Urothelium cell line (cell line): ENCODE measurements at regions not wholly inside any gene's neighbourhood (a gene's known extent, or its start where the extent isn't known, plus 50 kb on each side); places are given as distances from the start of the nearest gene placed in this dataset.

ENCODE experiments used
- DNase-seq: peaks from one replicate; pipeline ENCODE4 v3.0.0; 2011; ENCODE audit warnings: low spot score, mixed read lengths
- FAIRE-seq: peaks from 2 replicates; lab custom pipeline; 2011; peaks lifted over from hg19 to GRCh38; lab: Jason Lieb, UNC

DNA sequence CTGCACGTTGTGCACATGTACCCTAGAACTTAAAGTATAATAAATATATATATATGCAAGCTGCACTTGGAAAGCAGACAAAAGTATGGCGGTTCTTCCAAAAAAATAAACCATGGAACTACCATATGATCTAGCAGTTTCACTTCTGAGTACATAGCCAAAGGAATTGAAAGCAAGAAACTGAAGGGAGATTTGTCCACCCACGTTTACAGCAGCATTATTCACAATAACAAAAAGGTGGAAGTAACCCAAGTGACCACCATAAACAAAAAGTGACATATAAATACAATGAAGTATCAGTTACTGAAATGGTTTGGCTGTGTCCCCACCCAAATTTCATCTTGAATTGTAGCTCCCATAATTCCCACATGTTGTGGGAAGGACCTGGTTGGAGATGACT lies 525.3 kb upstream of the CELF2 start:
- FAIRE-seq: no peak
- no peak for DNase-seq

DNA sequence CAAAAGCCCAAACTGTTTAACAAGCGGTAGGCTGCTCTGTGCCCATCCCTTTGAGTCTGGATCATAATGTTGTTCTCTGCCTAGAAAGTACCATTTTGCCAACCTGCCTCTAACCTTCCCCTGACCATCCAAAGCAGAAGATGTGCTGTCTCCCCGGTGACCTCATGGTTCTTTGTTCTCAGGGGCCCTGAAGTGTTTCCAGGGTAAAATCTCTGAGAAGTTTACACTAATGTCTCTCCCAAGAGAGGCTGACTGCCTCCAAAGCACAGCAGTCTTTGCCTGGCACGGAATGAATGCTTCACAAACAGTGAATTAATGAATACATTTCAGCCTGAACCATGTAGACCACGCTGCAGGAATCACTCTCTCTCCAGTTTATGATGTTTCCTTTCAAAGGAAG lies 523.8 kb upstream of the CELF2 start:
- DNase-seq: no peak
- no peak for FAIRE-seq

DNA sequence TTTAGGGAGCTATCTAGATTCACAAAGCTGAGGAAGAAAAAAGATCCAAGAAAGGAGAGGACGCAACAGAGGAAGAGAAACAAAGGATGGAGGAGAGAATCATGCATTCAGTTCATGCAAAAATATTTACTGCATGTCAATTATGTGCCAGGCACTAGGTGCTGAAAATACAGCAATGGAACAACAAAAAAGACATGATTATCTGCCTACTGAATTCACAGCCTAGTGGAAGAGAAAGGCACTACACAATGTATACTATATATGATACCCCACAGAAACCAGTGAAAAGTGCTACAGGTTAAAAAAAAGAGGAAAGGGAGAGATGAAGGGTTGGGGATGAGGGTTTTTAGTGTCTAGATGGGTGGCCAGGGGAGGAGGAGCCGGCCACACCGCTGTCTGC lies 520.4 kb upstream of the CELF2 start:
- DNase-seq (no peak), FAIRE-seq (no peak)

DNA sequence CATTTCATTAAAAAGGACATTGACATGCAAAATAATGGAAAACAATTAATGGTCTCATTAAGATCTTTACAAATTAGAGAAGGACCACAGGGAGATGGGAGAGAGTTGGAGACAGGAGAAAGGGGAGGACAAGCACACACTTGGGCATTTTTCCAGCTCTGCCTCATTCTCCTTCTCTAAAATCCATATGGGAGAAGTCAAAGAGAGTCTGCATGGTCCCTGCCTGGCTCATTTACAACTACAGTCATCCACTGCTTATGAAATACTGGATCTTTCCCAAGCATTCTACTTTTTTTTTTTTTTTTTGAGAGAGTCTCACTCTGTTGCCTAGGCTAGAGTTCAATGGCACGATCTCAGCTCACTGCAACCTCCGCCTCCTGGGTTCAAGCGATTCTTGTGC lies 518.9 kb upstream of the CELF2 start:
- DNase-seq (no peak), FAIRE-seq (no peak)

DNA sequence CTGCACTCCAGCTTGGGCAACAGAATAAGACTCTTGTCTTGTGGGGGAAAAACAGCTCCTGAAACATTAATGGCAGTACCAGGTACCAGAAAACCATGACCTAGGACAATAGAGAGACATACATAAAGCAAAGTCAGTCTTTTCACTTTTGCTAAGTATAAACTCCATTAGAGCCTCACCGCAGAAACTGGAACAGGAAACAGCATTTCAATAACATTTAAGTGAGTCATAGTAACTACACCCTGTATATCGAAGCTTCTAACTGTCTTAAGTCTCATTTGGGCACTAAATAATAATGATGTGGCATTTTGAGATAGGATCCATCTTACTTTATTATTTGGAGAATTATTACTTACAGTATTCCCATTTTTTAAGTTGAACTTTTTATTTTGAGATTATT lies 517.8 kb upstream of the CELF2 start:
- FAIRE-seq (no peak), DNase-seq (peak; percentile 17)

DNA sequence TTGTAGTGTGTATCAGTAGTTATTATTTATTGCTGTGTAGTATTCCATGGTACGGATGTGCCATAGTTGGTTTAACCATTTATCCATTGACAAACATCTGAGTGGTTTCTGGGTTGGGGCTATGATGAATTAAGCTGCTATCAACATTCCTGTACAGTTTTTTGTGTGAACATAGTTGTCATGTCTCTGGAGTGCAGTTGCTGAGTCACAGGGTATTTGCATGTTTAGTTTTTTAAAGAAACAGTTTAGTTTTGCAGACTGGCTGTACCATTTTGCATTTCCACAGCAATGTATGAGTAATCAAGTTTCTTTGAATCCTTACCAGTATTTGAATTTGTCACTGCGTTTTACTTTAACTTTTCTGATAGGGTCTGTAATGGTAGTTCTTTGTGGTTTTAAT lies 516.7 kb upstream of the CELF2 start:
- DNase-seq (peak; percentile 17), FAIRE-seq (no peak)

DNA sequence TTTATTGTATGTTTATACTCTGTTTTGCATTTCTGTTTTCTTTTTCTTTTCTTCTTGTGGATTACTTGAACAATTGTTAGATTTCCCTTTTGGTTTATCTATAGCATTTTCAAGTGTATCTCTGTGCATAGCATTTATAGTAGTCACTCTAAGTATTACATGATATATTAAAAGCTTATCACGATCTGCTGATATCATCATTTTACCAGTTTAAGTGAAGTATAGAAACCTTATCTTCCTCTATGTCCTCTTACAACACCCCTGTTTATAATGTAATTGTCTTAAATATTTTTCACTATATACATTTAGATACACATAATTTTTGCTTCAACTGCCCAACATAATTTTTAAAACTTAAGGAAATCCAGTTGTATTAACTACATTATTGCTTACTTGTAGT lies 513.9 kb upstream of the CELF2 start:
- DNase-seq (no peak), FAIRE-seq (no peak)

DNA sequence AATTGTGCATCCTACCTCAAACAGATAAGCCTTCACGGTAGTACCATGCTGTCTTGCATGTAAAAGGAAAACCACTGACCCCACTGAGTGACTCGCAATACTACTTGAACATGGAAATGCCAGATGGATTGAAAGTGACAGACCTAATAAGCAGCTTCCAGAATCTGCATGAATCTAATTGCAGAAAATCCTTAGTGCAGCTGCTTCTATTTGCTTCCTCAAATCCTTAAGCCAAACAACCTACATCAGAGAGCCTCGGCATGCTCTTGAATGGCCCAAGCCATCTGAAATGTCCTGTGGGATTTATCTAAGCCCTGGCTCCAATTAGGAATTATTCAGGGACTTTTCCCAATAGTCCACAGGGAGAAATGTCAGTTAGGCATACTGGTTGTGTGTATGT lies 509.5 kb upstream of the CELF2 start:
- FAIRE-seq (no peak), DNase-seq (no peak)

DNA sequence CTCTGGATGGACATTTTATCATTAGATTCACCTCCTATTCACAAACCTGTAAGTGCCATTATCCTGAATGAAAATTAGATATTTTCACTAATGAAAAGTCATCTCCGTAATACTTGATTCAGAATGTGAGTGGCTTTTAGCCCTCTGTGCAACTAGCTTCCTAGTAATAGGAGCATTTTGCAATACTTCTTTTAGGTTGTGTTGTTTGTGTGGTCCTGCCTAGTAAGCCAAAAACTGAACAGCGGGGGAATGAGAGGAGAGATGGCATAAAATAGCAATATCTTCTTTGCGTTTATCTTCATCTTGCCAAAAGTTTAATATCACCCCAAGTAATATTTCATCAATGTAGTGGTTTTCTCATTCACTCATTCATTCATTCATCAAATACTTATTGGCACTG lies 507.5 kb upstream of the CELF2 start:
- no peak for DNase-seq
- FAIRE-seq: no peak

DNA sequence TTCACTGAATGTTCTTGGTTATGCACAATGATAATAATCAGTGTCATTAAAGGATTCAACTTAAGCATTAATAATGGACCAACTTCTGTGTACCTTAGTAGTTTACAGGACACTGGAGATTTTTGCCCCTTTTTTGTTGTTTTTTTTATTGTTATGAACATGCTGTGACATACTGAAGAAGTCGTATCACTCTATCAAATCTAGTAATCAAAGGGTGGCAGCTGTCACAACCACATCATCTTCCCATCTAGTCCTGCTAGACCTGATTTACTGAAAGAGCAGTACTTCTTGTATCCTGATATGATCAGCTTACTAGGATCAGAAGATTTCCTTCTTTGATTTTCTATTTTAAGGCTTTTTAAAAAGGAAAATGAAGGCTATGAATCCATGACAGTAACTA lies 504.6 kb upstream of the CELF2 start:
- FAIRE-seq (no peak), DNase-seq (no peak)

DNA sequence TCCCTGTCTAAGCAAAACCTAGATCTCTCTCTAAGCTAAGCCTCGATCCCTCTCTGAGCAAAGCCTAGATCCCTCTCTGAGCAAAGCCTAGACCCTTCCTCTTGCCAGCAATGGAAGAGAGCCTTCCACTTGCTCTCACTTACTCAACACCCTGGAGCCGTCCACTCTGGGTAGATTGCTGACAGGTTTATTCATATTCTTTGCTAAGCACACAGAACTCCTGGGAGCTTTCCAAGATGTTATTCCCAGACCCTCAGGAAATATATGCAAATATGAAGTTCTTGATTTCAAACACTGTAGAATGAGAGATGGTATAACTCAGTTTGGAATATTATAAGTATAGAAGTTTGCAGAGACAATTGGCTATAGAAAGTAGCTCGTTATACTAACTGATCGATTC lies 503.8 kb upstream of the CELF2 start:
- DNase-seq (no peak), FAIRE-seq (no peak)

DNA sequence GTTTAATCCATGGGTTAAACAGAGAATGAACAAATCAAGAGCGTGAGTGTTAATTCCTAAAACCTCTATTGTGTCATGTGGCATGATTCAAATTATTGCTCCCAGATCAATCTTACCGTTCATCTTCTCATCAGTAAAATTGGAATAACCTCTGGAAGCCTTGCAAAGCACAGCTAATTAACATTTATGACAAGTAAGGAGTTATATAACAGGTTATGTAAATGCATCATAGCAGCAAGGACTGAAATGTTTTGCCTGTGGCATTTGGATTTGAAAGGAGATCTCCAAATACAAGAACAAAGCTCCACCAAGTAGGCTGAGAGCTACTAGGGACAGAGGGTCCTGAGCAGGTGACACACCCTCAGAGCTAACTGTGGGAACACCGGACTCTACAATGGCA lies 502.9 kb upstream of the CELF2 start:
- FAIRE-seq (no peak), DNase-seq (no peak)

DNA sequence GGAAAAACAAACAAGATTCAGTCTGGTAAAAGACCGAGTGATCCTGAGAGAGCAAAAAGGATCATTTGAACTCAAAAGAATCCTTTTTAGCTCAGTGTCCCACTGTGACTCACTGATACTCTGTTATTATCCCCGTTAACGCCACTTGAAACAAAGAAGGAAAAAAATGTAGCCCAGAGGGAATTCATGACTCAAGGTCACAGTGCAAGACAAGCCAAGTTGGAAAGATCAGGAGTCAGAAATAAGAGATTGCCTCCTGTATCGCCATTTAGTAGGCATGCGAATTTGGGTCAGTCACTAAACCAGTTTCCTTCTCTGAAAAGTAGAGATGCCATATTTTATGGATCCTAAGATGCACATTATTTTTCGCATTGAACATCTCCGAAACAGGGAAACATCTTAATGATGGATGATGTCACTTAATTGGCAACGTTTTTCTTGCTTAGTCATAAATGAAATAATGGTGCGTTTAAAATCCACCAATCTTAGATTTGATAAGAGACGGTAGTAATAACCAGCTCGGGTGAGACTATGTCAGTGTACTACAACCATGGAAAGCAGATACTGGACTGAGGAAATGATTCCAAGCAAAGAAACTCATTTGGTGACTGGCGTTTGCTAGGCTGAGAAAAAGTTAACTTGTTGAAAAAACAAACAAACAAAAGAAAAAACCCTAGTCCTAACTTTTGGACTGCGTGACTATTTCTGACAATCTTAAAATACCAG lies 502.0 kb upstream of the CELF2 start:
- peak; percentile 11 for DNase-seq
- no peak for FAIRE-seq

DNA sequence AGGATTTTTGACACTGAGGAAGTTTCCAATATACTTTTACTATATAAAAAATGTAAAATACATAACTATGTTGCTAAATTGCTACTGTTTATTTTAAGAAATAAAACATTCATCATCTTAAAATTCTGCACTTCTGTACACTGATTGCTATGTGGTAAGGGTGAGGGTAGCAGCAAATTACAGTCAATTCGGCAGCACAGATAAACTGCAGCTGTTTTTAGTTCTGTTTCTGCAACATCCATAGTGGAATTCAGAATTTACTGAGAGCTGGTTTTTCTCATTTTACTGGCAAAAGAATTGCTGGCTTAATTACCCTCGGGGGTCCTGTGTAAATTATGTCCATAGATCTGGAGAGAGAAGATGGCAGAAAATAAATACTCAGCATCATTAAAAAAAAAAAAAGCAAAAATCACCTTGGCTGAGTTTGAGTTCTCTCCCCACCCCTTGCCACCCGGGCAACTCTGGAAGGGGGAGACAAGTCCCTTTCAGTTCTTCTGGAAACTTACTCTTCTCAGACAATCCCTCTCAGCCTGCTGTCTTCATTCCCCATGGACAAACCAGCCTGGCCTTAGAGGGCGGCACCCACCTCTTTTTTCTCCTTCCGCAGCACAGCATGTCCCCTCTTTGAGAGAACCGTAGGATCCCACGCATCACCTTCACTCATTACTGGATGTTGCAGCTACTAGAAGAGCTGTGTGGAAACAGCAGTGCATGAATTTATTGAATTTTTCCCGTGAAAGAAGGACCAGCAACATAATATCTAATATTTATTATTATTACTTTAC lies 501.1 kb upstream of the CELF2 start:
- FAIRE-seq (no peak), DNase-seq (no peak)

DNA sequence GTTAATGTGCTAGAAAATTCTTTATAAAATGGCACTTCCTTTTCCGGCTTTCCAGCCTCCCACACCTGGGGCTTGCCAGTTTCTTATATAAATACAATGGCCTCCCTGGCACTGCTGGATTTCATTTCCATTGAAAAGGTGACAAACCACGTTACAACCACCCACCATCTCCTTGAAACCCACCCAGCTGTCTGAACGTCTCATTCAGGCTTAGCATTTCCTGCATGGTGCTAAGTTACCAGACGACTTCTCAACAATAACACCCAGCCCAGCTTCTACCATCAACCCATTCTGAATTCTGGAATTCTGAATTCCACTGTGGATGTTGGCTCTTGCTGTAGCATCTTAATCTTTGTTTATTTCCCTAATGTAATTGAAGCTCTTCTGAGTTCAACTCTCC lies 499.8 kb upstream of the CELF2 start:
- FAIRE-seq: no peak
- no peak for DNase-seq

DNA sequence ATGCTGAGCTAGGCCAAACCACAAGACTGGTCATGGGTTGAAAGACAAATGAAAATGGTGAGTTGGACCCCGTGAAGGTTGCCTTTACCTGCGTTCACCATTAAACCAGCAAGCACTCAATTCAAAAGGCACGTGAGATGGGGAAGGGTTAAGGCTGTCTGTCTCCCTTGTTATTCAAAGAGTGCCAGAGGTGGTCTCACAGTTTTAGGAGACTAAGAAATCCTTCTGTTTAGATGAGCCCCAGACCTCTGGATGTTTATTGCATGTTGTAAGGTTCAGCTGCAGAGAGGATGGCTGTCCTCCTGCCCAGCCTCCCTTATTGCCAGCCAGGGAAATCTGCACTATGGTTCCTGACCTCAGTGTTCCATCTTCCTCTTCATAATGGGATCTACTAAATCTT lies 498.0 kb upstream of the CELF2 start:
- FAIRE-seq (no peak), DNase-seq (no peak)

DNA sequence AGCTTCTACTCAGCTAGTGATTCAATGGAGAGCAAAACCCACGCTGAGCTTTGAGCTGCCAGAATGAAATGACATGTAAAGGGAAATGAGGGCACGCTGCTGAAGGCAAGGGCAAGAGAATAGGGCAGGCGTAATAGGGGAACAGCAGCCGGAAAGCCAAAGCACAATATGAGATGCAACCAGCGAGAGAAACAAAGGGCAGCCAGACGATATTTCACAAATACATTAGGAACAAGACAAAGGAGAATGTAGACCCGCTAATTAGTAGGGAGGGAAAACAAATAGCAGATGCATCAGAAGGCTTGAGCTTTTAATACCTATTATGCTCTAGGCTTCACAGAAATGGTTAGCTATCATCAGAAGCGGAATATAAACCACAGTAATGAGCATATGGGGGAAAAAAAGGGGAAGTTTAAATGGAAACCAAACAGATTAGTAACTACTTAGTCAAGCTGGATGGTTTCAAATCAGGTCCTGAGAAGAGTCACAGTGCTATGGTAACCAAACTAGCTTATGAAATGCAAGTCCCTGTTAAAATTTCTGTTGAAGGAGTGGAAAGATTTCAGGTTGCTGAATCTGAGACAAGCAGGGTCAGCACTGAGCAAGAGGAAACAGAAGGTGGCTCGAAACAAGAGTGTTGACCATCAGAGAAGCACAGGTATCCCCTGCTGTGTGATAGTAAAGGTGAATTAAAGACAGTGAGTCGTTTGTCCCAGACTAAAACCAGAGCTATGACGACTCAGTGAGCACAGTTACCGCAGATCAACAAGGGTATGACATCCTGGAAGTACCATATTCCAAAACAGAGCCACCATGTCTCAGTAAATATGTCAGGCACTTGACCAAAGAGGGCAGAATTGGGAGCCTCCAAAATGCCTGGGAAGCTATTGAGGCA lies 496.9 kb upstream of the CELF2 start:
- DNase-seq (no peak), FAIRE-seq (no peak)

DNA sequence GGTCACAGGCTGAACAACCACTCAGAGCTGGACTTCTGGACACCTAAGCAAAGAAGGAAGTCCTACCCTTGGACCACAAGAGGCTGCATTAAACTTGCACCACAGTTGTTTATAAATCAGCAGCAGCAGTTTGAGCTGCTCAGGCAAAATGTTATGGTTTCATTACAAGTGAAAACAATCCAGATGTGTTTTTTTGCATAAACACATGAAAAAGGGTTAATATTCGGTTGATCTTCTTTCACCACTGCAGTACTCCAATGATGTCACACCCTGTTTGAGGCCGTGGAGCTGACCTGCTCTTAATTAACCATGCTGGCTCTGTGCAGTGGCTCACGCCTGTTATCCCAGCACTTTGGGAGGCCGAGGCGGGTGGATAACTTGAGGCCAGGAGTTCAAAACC lies 490.8 kb upstream of the CELF2 start:
- no peak for DNase-seq
- no peak for FAIRE-seq

DNA sequence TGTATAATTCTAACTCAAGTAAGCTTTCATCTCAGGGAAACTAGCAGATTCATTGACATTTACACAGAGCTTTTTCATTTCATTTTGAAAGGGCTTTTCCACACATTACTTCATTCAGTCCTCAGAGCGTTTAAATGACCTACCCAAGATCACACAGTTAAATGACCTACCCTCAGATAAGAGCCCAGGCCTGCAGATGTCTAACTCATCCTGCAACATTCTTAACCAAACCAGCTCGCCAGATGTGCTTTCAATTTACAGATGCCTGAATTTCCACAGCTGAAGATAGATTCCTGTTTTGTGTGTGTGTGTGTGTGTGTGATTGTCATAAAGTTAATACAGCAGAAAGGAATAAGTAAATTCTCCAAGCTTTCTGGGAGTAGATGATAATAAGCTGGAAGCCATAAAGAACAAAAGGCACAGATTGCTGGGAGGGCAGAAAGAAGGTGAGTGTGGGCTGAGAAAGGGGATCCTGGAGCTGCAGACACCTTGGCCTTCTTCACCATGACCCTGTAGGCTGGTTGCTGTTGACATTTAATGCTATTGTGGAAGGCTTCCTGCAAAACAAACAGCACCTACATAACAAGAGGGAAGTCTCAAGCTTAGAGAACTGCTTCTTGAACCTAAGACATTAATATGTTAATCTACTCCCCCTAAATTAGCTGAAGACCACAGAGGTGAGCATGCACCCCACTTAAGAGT lies 489.7 kb upstream of the CELF2 start:
- FAIRE-seq: no peak
- DNase-seq: no peak

DNA sequence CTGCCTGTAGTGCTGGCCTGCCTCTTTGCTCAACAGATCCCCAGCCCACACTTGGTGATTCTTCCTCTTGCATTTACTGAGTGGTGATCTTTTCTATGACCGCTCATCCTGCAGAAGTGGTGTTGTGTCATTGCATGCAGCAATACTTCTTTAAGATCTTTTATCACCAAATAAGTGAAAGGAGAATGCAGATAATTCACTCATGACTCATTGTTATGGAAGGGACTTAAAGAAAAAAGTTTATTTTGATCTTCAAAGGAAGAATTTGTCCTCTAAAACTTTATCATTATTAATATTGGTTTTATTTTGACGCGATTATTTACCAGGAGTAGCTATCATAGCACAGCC lies 489.1 kb upstream of the CELF2 start:
- DNase-seq: no peak
- FAIRE-seq: no peak

DNA sequence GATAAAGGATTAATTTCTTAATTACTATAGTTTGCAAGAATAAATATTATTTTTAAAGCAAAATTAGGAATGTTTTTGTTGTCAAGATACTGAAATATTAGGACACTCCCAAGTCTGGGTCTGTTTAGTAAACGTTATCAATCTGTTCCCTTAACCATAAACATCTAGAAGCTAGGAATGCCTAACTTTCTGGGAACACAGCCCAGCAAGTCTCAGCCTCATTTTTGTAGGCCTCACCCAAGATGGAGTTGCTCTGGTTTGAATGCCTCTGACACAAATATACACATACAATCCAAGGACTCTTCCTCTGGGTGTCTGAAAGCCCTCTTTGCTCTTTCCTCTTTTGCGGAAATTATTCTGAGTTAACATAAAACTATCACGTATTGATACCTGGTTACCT lies 487.4 kb upstream of the CELF2 start:
- DNase-seq: no peak
- FAIRE-seq: no peak
